ENCODE measurements at regions not wholly inside any gene's neighbourhood (a gene's known extent, or its start where the extent isn't known, plus 50 kb on each side); places are given as distances from the start of the nearest gene placed in this dataset.

- no peaks in the 10 kb centered on the region for H4K20me1 ChIP-seq (ENCODE audit: low read depth, low read length)
- H3F3A ChIP-seq (ENCODE audit: insufficient read depth): no peaks in the 10 kb centered on the region
- H3K9ac ChIP-seq (ENCODE audit: low read length): no peak overlapping the region
- H3K27me3 ChIP-seq (ENCODE audit: low read length): no peaks in the 10 kb centered on the region
- H3K4me2 ChIP-seq (ENCODE audit: low read depth, low read length, poor library complexity, severe bottlenecking): no peak overlapping the region
- no peak for TF ChIP-seq CTCF (IDR thresholded peaks at IDR 0.05; ENCODE audit: insufficient read depth, low read length, poor library complexity, severe bottlenecking)
- no peak for TF ChIP-seq EZH2phosphoT487 (conservative IDR thresholded peaks at IDR 0.05; ENCODE audit: low read length)
- H3K9me2 ChIP-seq (replicated peaks; ENCODE audit: insufficient read depth, low read length): no peaks in the 10 kb centered on the region
- no peaks in the 10 kb centered on the region for H3K36me3 ChIP-seq (ENCODE audit: low read length)
- no peak overlapping the region for H3K27ac ChIP-seq (ENCODE audit: low read depth, low read length)
- no peak overlapping the region for H2AFZ ChIP-seq (ENCODE audit: low read depth, low read length, severe bottlenecking)
- H3K4me3 ChIP-seq (ENCODE audit: insufficient read depth, low read length, poor library complexity, severe bottlenecking): no peak overlapping the region
- no peaks in the 10 kb centered on the region for H3K79me2 ChIP-seq (ENCODE audit: insufficient read depth, low read length)
- H3K9me3 ChIP-seq (ENCODE audit: insufficient read depth, low read length): 0 out of 2 replicates have a peak, but pooled peaks cover 5% of the 10 kb centered on the region
Measured at GRCh38 chr18:41034413-41034812, 920.6 kb upstream of the PIK3C3 start.

- Histone ChIP-seq H4K20me1 (ENCODE audit: low read depth, low read length) (no peaks in the 10 kb centered on the region), H3K36me3 (ENCODE audit: low read length) (no peaks in the 10 kb centered on the region), H3K4me3 (ENCODE audit: insufficient read depth, low read length, poor library complexity, severe bottlenecking) (no peak overlapping the region), H3K9me2 (replicated peaks; ENCODE audit: insufficient read depth, low read length) (no peaks in the 10 kb centered on the region), H3K4me2 (ENCODE audit: low read depth, low read length, poor library complexity, severe bottlenecking) (no peak overlapping the region), H2AFZ (ENCODE audit: low read depth, low read length, severe bottlenecking) (no peak overlapping the region), H3K27me3 (ENCODE audit: low read length) (no peaks in the 10 kb centered on the region), H3K9me3 (ENCODE audit: insufficient read depth, low read length) (no peaks in the 10 kb centered on the region), H3K27ac (ENCODE audit: low read depth, low read length) (no peak overlapping the region), H3K79me2 (ENCODE audit: insufficient read depth, low read length) (no peaks in the 10 kb centered on the region), H3F3A (ENCODE audit: insufficient read depth) (no peaks in the 10 kb centered on the region), H3K9ac (ENCODE audit: low read length) (no peak overlapping the region)
- TF ChIP-seq EZH2phosphoT487 (conservative IDR thresholded peaks at IDR 0.05; ENCODE audit: low read length): no peak
- no peak for TF ChIP-seq CTCF (IDR thresholded peaks at IDR 0.05; ENCODE audit: insufficient read depth, low read length, poor library complexity, severe bottlenecking)
Measured at GRCh38 chr18:41025666-41026065, 929.4 kb upstream of the PIK3C3 start.

- no peak overlapping the region for H2AFZ ChIP-seq (ENCODE audit: low read depth, low read length, severe bottlenecking)
- no peaks in the 10 kb centered on the region for H3K9me2 ChIP-seq (replicated peaks; ENCODE audit: insufficient read depth, low read length)
- H3K9me3 ChIP-seq (ENCODE audit: insufficient read depth, low read length): no peaks in the 10 kb centered on the region
- no peaks in the 10 kb centered on the region for H3K36me3 ChIP-seq (ENCODE audit: low read length)
- H3K9ac ChIP-seq (ENCODE audit: low read length): no peak overlapping the region
- H4K20me1 ChIP-seq (ENCODE audit: low read depth, low read length): no peaks in the 10 kb centered on the region
- no peak overlapping the region for H3K27ac ChIP-seq (ENCODE audit: low read depth, low read length)
- TF ChIP-seq CTCF (IDR thresholded peaks at IDR 0.05; ENCODE audit: insufficient read depth, low read length, poor library complexity, severe bottlenecking) (no peak), EZH2phosphoT487 (conservative IDR thresholded peaks at IDR 0.05; ENCODE audit: low read length) (no peak)
- H3K79me2 ChIP-seq (ENCODE audit: insufficient read depth, low read length): no peaks in the 10 kb centered on the region
- H3K4me2 ChIP-seq (ENCODE audit: low read depth, low read length, poor library complexity, severe bottlenecking): no peak overlapping the region
- no peak overlapping the region for H3K4me3 ChIP-seq (ENCODE audit: insufficient read depth, low read length, poor library complexity, severe bottlenecking)
- no peaks in the 10 kb centered on the region for H3F3A ChIP-seq (ENCODE audit: insufficient read depth)
- no peaks in the 10 kb centered on the region for H3K27me3 ChIP-seq (ENCODE audit: low read length)
Measured at GRCh38 chr18:41024792-41025191, 930.2 kb upstream of the PIK3C3 start.

All from SU-DHL-6 (cell line).